CD14-positive monocyte (primary cell): ENCODE measurements at regions not wholly inside any gene's neighbourhood (a gene's known extent, or its start where the extent isn't known, plus 50 kb on each side); places are given as distances from the start of the nearest gene placed in this dataset.

Experiments
- DNase-seq, 3 donors: peaks; one replicate each; pipeline ENCODE4 v3.0.0-alpha.2; 2011 to 2022
- H2AFZ ChIP-seq: 2 replicates; pipeline ENCODE4 v1.6.0; 2012; ENCODE audit warnings: mild to moderate bottlenecking, low read depth, low read length, inconsistent platforms; ENCODE audit not compliant: insufficient read depth, poor library complexity, severe bottlenecking
- H3K27ac ChIP-seq, 2 donors: 1 replicate in 1 of 2; 2 replicates in 1 of 2; pipeline ENCODE4 v1.5.1; 2012 to 2013; ENCODE audit warnings: low read length in 2 of 2, control low read depth in 1 of 2, inconsistent platforms in 1 of 2, low read depth in 1 of 2, mild to moderate bottlenecking in 1 of 2
- H3K27me3 ChIP-seq, 2 donors: one replicate each; pipeline versions ENCODE4 v1.6.0 to v1.6.1; 2011 to 2013; ENCODE audit warnings: low read length in 2 of 2; ENCODE audit not compliant: control insufficient read depth in 2 of 2, insufficient read depth in 2 of 2
- H3K36me3 ChIP-seq, 2 donors: replicated peaks in 1 of 2; 1 replicate in 1 of 2; 2 replicates in 1 of 2; pipeline versions ENCODE4 v1.5.1 to v1.6.1; 2012 to 2013; ENCODE audit warnings: low read length in 2 of 2, control low read depth in 1 of 2, inconsistent platforms in 1 of 2, mild to moderate bottlenecking in 1 of 2; ENCODE audit not compliant: insufficient read depth in 2 of 2, control insufficient read depth in 1 of 2
- H3K4me1 ChIP-seq, 2 donors: 1 replicate in 1 of 2; 2 replicates in 1 of 2; pipeline versions ENCODE4 v1.5.1 to v1.6.1; 2012 to 2013; ENCODE audit warnings: low read length in 2 of 2, control low read depth in 1 of 2, inconsistent platforms in 1 of 2, mild to moderate bottlenecking in 1 of 2, moderate library complexity in 1 of 2; ENCODE audit not compliant: insufficient read depth in 2 of 2, control insufficient read depth in 1 of 2
- H3K4me2 ChIP-seq: replicated peaks from 2 replicates; pipeline ENCODE3; 2012; ENCODE audit warnings: low read length, moderate library complexity, mild to moderate bottlenecking; ENCODE audit not compliant: poor library complexity, severe bottlenecking; ENCODE audit errors: extremely low read depth
- H3K4me3 ChIP-seq, 3 experiments: fragments of 200-600 bp in 1 of 3; sonication (generic) in 1 of 3; replicated peaks in 1 of 3; 1 replicate in 2 of 3; 2 replicates in 1 of 3; pipeline ENCODE4 v1.5.1; 2011 to 2013; ENCODE audit warnings: low read length in 3 of 3, mild to moderate bottlenecking in 3 of 3, control low read depth in 2 of 3, low read depth in 2 of 3, inconsistent platforms in 1 of 3, moderate library complexity in 1 of 3
- H3K79me2 ChIP-seq: 2 replicates; pipeline ENCODE4 v1.6.0; 2012; ENCODE audit warnings: mild to moderate bottlenecking, control low read depth, inconsistent platforms, low read length, moderate library complexity; ENCODE audit not compliant: insufficient read depth
- H3K9ac ChIP-seq: 2 replicates; pipeline ENCODE4 v1.6.0; 2017; ENCODE audit warnings: low read length, mild to moderate bottlenecking; ENCODE audit not compliant: insufficient read depth, poor library complexity, severe bottlenecking
- H3K9me3 ChIP-seq, 2 donors: replicated peaks in 1 of 2; 1 replicate in 1 of 2; 2 replicates in 1 of 2; pipeline versions ENCODE4 v1.5.1 to v1.6.1; 2012 to 2013; ENCODE audit warnings: low read length in 2 of 2, control low read depth in 1 of 2; ENCODE audit not compliant: control insufficient read depth in 1 of 2, insufficient read depth in 1 of 2
- H4K20me1 ChIP-seq: 2 replicates; pipeline ENCODE4 v1.6.0; 2012; ENCODE audit warnings: mild to moderate bottlenecking, low read length, control low read depth, moderate library complexity; ENCODE audit not compliant: insufficient read depth
- H3K27ac Mint-ChIP-seq, 7 donors: one replicate each; pipeline ENCODE4 v1.8.0; 2020; ENCODE audit warnings: mild to moderate bottlenecking in 7 of 7, mixed read lengths in 7 of 7, moderate library complexity in 6 of 7, inconsistent platforms in 2 of 7
- H3K27me3 Mint-ChIP-seq, 3 donors: one replicate each; pipeline ENCODE4 v1.8.0; 2021 to 2022; ENCODE audit warnings: low read depth in 3 of 3, mild to moderate bottlenecking in 3 of 3, mixed read lengths in 3 of 3, moderate library complexity in 3 of 3, inconsistent platforms in 1 of 3
- H3K36me3 Mint-ChIP-seq, 2 donors: one replicate each; pipeline ENCODE4 v1.8.0; 2020; ENCODE audit warnings: mixed read lengths in 2 of 2, inconsistent platforms in 1 of 2, mild to moderate bottlenecking in 1 of 2
- H3K4me1 Mint-ChIP-seq: one replicate; pipeline ENCODE4 v1.8.0; 2020; ENCODE audit warnings: mild to moderate bottlenecking, mixed read lengths
- H3K4me3 Mint-ChIP-seq, 2 donors: one replicate each; pipeline ENCODE4 v1.8.0; 2020; ENCODE audit warnings: mild to moderate bottlenecking in 2 of 2, mixed read lengths in 2 of 2, moderate library complexity in 1 of 2
- H3K9me3 Mint-ChIP-seq, 7 donors: one replicate each; pipeline ENCODE4 v1.8.0; 2020 to 2022; ENCODE audit warnings: mixed read lengths in 7 of 7, mild to moderate bottlenecking in 6 of 7, moderate library complexity in 6 of 7, inconsistent platforms in 2 of 7
- CTCF ChIP-seq: fragments of 200-600 bp; IDR thresholded peaks from one replicate; pipeline ENCODE4 v1.8.0; 2022; ENCODE audit warnings: antibody characterized with exemption, mild to moderate bottlenecking
- WGBS: methylation state at CpG from one replicate; pipeline ENCODE4 v1.1.5; 2013; ENCODE audit warnings: missing lambda C conversion rate; ENCODE audit not compliant: insufficient coverage; 5-methylcytosine and 5-hydroxymethylcytosine counted together
- intact Hi-C, 2 donors: fragments of 100-400 bp; cut with micrococcal nuclease; formaldehyde crosslinking; loops; one replicate each; pipeline versions ENCODE4 v1.15.0 to v1.15.1; 2023

- H3K36me3 Mint-ChIP-seq, result peaks cover 0 to 2% of the 10 kb centered on the region in 2 donors
- intact Hi-C loops, result no loop called here
- H3K4me1 Mint-ChIP-seq, result peaks cover 26% of the 10 kb centered on the region
- peak overlapping the region; percentile 65 for H2AFZ ChIP-seq
- peaks cover 39 to 56% (median 53%) of the 10 kb centered on the region in 3 donors for H3K27me3 Mint-ChIP-seq
- peak overlapping the region; percentile 75 for H3K4me2 ChIP-seq
- peaks cover 0 to 15% (median 8%) of the 10 kb centered on the region in 7 donors for H3K9me3 Mint-ChIP-seq
- no peaks in the 10 kb centered on the region for H4K20me1 ChIP-seq
- H3K4me1 ChIP-seq, result peaks cover 22 to 28% of the 10 kb centered on the region in 2 donors
- H3K4me3 ChIP-seq, result peak overlapping the region; percentile 24 to 69 (median 44)
- H3K79me2 ChIP-seq, result no peaks in the 10 kb centered on the region
- H3K27me3 ChIP-seq, result peaks cover 10 to 71% of the 10 kb centered on the region in 2 donors
- 0% methylated on average over 5 of the region's 22 CpGs for WGBS
- H3K9ac ChIP-seq, result peak overlapping the region; percentile 15
- peak overlapping the region; percentile 79 to 91 for H3K4me3 Mint-ChIP-seq
- no peaks in the 10 kb centered on the region for H3K36me3 ChIP-seq
- H3K27ac Mint-ChIP-seq, result peak overlapping the region in 1 of 7 donors; percentile 55
- DNase-seq, result peak in 1 of 3 donors; percentile 1
- TF ChIP-seq CTCF, result no peak
- no peak overlapping the region for H3K27ac ChIP-seq
- H3K9me3 ChIP-seq, result no peaks in the 10 kb centered on the region
Observed at GRCh38 chrX:125204681-125205132, 115.0 kb upstream of the TEX13C start.

- H3K4me1 Mint-ChIP-seq, result peaks cover 26% of the 10 kb centered on the region
- no peak overlapping the region for H3K27ac ChIP-seq
- H3K4me3 Mint-ChIP-seq, result peak overlapping the region; percentile 79 to 91
- peaks cover 0 to 15% (median 8%) of the 10 kb centered on the region in 7 donors for H3K9me3 Mint-ChIP-seq
- no peaks in the 10 kb centered on the region for H3K36me3 ChIP-seq
- H3K27ac Mint-ChIP-seq, result no peak overlapping the region
- H3K27me3 Mint-ChIP-seq, result peaks cover 39 to 56% (median 53%) of the 10 kb centered on the region in 3 donors
- DNase-seq, result peak in 1 of 3 donors; percentile 15
- 0% methylated on average over 14 of the region's 48 CpGs for WGBS
- no peak for TF ChIP-seq CTCF
- H3K79me2 ChIP-seq, result no peaks in the 10 kb centered on the region
- H3K36me3 Mint-ChIP-seq, result peaks cover 0 to 2% of the 10 kb centered on the region in 2 donors
- peak overlapping the region; percentile 75 for H3K4me2 ChIP-seq
- H3K4me3 ChIP-seq, result peak overlapping the region; percentile 24 to 69 (median 44)
- H3K4me1 ChIP-seq, result peaks cover 22 to 28% of the 10 kb centered on the region in 2 donors
- H3K27me3 ChIP-seq, result peaks cover 10 to 68% of the 10 kb centered on the region in 2 donors
- H2AFZ ChIP-seq, result peak overlapping the region; percentile 65
- no peaks in the 10 kb centered on the region for H4K20me1 ChIP-seq
- no peaks in the 10 kb centered on the region for H3K9me3 ChIP-seq
- intact Hi-C loops, result no loop called here
- peak overlapping the region; percentile 15 for H3K9ac ChIP-seq
Observed at GRCh38 chrX:125205133-125205917, 114.3 kb upstream of the TEX13C start.
